Thyroid gland (tissue), 4 donors: ENCODE measurements at regions not wholly inside any gene's neighbourhood (a gene's known extent, or its start where the extent isn't known, plus 50 kb on each side); places are given as distances from the start of the nearest gene placed in this dataset.

Experiments used
- DNase-seq, 2 donors: peaks; one replicate each; pipeline ENCODE4 v3.0.0-alpha.2; 2019
- H3K27ac ChIP-seq, 3 donors: fragments of 200-600 bp; sonication (generic); 1 replicate in 2 of 3; 2 replicates in 1 of 3; pipeline ENCODE4 v1.5.1; 2016 to 2019; ENCODE audit warnings: mild to moderate bottlenecking in 1 of 3, moderate library complexity in 1 of 3
- H3K27me3 ChIP-seq: fragments of 200-600 bp; sonication (generic); one replicate; pipeline ENCODE4 v1.5.1; 2019
- H3K36me3 ChIP-seq, 2 donors: fragments of 200-600 bp; sonication (generic); one replicate each; pipeline ENCODE4 v1.5.1; 2016 to 2019
- H3K4me1 ChIP-seq, 2 donors: fragments of 200-600 bp; sonication (generic); one replicate each; pipeline ENCODE4 v1.5.1; 2017 to 2019
- H3K4me3 ChIP-seq, 3 donors: fragments of 200-600 bp; sonication (generic); replicated peaks in 1 of 3; 1 replicate in 2 of 3; 2 replicates in 1 of 3; pipeline ENCODE4 v1.5.1; 2016; ENCODE audit warnings: mild to moderate bottlenecking in 1 of 3
- H3K9me3 ChIP-seq: fragments of 200-600 bp; sonication (generic); one replicate; pipeline ENCODE4 v1.5.1; 2017
- POLR2A ChIP-seq, 2 donors: fragments of 450-650 bp; IDR thresholded peaks; one replicate each; pipeline ENCODE4 v1.6.1; 2017; ENCODE audit warnings: antibody characterized with exemption in 2 of 2, mild to moderate bottlenecking in 2 of 2, moderate library complexity in 1 of 2
- WGBS, 2 donors: methylation state at CpG; one replicate each; pipeline ENCODE4 v1.1.5; 2017; 5-methylcytosine and 5-hydroxymethylcytosine counted together
- intact Hi-C: fragments of 100-400 bp; cut with DNase I; formaldehyde crosslinking; loops from one replicate; pipeline ENCODE4 v1.15.1; 2023
- TF ChIP-seq, protein P1 (sequence below), 6 experiments: fragments of 200-600 bp in 3 of 6; fragments of 450-650 bp in 3 of 6; sonication (generic) in 3 of 6; IDR thresholded peaks; one replicate each; pipeline ENCODE4 v1.5.1; 2016 to 2019; ENCODE audit warnings: antibody characterized with exemption in 6 of 6, mild to moderate bottlenecking in 2 of 6, inconsistent platforms in 1 of 6, moderate library complexity in 1 of 6

DNA sequence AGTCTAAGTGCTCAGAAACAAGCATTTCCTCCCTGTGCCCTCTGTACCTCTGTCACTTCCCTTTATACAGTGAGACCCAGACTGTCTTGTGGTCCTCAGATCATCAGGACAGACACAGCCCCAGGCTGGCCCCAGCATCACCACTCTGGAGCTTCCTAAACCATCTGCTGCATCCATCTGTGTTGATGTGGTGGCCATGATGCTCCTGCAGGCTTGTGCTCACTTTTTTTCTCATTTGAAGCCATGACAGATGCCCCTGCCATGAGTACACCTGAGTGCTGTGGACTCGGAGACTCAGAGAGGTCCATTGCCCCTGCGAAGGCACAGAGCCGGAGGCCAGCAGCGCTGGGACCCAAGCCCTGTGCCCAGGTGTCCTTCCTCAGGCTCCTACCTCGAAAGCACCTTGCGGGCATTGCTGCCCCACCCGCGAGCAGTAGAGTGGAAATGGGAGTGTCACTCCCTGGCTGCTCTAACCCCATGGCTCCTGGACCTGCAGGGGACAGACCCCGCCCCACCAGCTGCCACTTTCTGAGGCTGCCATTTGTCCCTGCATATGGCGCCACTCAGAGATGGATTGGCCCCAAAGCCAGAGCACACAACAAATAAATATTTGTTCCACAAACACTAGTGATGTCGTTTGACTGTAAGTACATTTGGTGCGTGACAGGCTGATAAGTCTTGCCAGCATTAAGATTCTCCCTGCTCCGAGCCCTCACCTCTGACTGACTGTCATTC lies 593.5 kb downstream of the TBC1D22A start:
- WGBS, 2 donors, result 90 to 96% methylated on average over 10 to 13 of the region's 13 CpGs
- Histone ChIP-seq H3K4me3 (no peak overlapping the region), H3K4me1 (no peaks in the 10 kb centered on the region), H3K27ac (no peak overlapping the region), H3K9me3 (no peaks in the 10 kb centered on the region), H3K27me3 (no peaks in the 10 kb centered on the region), H3K36me3 (no peaks in the 10 kb centered on the region)
- no peak for DNase-seq
- intact Hi-C loops, result no loop called here
- TF ChIP-seq, protein P1, sequence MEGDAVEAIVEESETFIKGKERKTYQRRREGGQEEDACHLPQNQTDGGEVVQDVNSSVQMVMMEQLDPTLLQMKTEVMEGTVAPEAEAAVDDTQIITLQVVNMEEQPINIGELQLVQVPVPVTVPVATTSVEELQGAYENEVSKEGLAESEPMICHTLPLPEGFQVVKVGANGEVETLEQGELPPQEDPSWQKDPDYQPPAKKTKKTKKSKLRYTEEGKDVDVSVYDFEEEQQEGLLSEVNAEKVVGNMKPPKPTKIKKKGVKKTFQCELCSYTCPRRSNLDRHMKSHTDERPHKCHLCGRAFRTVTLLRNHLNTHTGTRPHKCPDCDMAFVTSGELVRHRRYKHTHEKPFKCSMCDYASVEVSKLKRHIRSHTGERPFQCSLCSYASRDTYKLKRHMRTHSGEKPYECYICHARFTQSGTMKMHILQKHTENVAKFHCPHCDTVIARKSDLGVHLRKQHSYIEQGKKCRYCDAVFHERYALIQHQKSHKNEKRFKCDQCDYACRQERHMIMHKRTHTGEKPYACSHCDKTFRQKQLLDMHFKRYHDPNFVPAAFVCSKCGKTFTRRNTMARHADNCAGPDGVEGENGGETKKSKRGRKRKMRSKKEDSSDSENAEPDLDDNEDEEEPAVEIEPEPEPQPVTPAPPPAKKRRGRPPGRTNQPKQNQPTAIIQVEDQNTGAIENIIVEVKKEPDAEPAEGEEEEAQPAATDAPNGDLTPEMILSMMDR (IDR thresholded peaks at IDR 0.05), result no peak
- TF ChIP-seq POLR2A (IDR thresholded peaks at IDR 0.05), result no peak

GRCh38 chr22:47355388-47355725 lies 592.9 kb downstream of the TBC1D22A start:
- Histone ChIP-seq H3K27ac (no peak overlapping the region), H3K27me3 (no peaks in the 10 kb centered on the region), H3K4me3 (no peak overlapping the region), H3K4me1 (no peaks in the 10 kb centered on the region), H3K9me3 (no peaks in the 10 kb centered on the region), H3K36me3 (no peaks in the 10 kb centered on the region)
- WGBS, 2 donors, result 81 to 82% methylated on average over 4 of the region's 4 CpGs
- DNase-seq, result no peak
- intact Hi-C loops, result no loop called here
- TF ChIP-seq, protein P1 (IDR thresholded peaks at IDR 0.05), result no peak
- TF ChIP-seq POLR2A (IDR thresholded peaks at IDR 0.05), result no peak

DNA sequence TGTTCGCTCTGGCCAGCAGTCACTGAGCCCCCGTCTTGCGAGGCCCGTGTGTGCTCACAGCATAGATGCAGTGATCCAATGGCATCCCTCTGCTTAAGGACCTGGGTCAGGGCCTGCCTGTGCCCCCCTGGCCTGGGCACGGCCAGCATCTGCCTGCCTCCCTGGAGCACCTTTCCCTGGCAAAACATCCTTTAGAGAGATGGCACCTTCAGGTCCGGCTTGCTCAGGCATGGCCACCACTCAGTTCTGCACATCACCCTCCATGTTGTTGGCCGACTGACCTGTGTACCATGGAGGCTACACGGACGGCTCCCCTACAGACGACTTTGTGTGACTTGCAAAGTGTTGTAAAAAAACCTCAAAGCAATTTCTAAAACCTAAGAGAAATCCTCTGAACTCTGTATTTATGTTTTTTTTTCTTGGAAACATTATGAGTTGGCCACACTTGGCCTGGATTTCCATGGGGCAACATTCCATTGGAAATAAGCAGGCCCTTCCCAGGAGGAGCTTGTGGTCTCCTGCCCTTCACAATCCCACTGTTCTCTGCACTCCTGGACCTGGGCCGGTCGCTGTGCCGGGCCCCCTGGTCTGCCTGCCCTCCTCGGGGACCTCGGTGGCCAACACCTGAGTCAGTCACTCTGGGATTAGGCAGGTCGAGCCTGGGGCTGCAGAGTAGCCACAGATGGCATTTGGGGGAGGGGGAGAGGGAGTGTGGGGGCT lies 592.4 kb downstream of the TBC1D22A start:
- H3K9me3 ChIP-seq, result no peaks in the 10 kb centered on the region
- H3K36me3 ChIP-seq, result no peaks in the 10 kb centered on the region
- intact Hi-C loops, result no loop called here
- H3K27me3 ChIP-seq, result no peaks in the 10 kb centered on the region
- TF ChIP-seq, protein P1 (IDR thresholded peaks at IDR 0.05), result no peak
- no peak for TF ChIP-seq POLR2A (IDR thresholded peaks at IDR 0.05)
- no peak for DNase-seq
- no peaks in the 10 kb centered on the region for H3K4me1 ChIP-seq
- H3K27ac ChIP-seq, result no peak overlapping the region
- no peak overlapping the region for H3K4me3 ChIP-seq
- WGBS, 2 donors, result 88 to 92% methylated on average over 14 to 16 of the region's 16 CpGs

GRCh38 chr22:47352920-47353700 lies 590.7 kb downstream of the TBC1D22A start:
- 83 to 86% methylated on average over 18 of the region's 18 CpGs for WGBS, 2 donors
- no peaks in the 10 kb centered on the region for H3K4me1 ChIP-seq
- H3K27ac ChIP-seq, result no peak overlapping the region
- H3K4me3 ChIP-seq, result no peak overlapping the region
- no peaks in the 10 kb centered on the region for H3K36me3 ChIP-seq
- DNase-seq, result no peak
- intact Hi-C loops, result no loop called here
- H3K9me3 ChIP-seq, result no peaks in the 10 kb centered on the region
- no peaks in the 10 kb centered on the region for H3K27me3 ChIP-seq
- TF ChIP-seq POLR2A (IDR thresholded peaks at IDR 0.05), result no peak
- TF ChIP-seq, protein P1 (IDR thresholded peaks at IDR 0.05), result no peak
